GM18867 (cell line): ENCODE measurements at regions not wholly inside any gene's neighbourhood (a gene's known extent, or its start where the extent isn't known, plus 50 kb on each side); places are given as distances from the start of the nearest gene placed in this dataset.

Source experiments
- ATAC-seq: cut with Tn5 transposase; IDR thresholded peaks from one replicate; pipeline ENCODE4 v1.9.1; 2021; ENCODE audit warnings: mild to moderate bottlenecking, moderate library complexity; ENCODE audit not compliant: unreplicated experiment

GRCh38 chr10:78292250-78292981, 258.8 kb downstream of the RPS24 start:
- no peak for ATAC-seq

GRCh38 chr10:78292982-78293865, 259.6 kb downstream of the RPS24 start:
- no peak for ATAC-seq

GRCh38 chr10:78295242-78295641, 261.6 kb downstream of the RPS24 start:
- no peak for ATAC-seq

- no peak for ATAC-seq
These were observed 263.1 kb downstream of the RPS24 start for GRCh38 chr10:78296785-78297184.

GRCh38 chr10:78297997-78298396, 264.3 kb downstream of the RPS24 start:
- no peak for ATAC-seq

GRCh38 chr10:78298835-78299234, 265.2 kb downstream of the RPS24 start:
- ATAC-seq, result no peak

GRCh38 chr10:78299851-78300468, 266.3 kb downstream of the RPS24 start:
- ATAC-seq, result no peak

- ATAC-seq, result no peak
These were observed 266.9 kb downstream of the RPS24 start for GRCh38 chr10:78300526-78300925.

GRCh38 chr10:78301481-78301880, 267.8 kb downstream of the RPS24 start:
- ATAC-seq, result no peak

- ATAC-seq, result no peak
These were observed 268.5 kb downstream of the RPS24 start for GRCh38 chr10:78301891-78302738.

GRCh38 chr10:78302739-78302988, 269.0 kb downstream of the RPS24 start:
- no peak for ATAC-seq

GRCh38 chr10:78302989-78303854, 269.6 kb downstream of the RPS24 start:
- peak; percentile 89 for ATAC-seq

GRCh38 chr10:78304091-78305045, 270.7 kb downstream of the RPS24 start:
- ATAC-seq, result no peak

- no peak for ATAC-seq
These were observed 271.6 kb downstream of the RPS24 start for GRCh38 chr10:78305311-78305710.

GRCh38 chr10:78306358-78306757, 272.7 kb downstream of the RPS24 start:
- ATAC-seq, result no peak

GRCh38 chr10:78307576-78307975, 273.9 kb downstream of the RPS24 start:
- no peak for ATAC-seq

- ATAC-seq, result no peak
These were observed 276.0 kb downstream of the RPS24 start for GRCh38 chr10:78309536-78310237.

GRCh38 chr10:78310481-78311080, 276.9 kb downstream of the RPS24 start:
- ATAC-seq, result no peak
